ENCODE measurements at regions not wholly inside any gene's neighbourhood (a gene's known extent, or its start where the extent isn't known, plus 50 kb on each side); places are given as distances from the start of the nearest gene placed in this dataset.
"Not testable (repeated sequence)": the region's sequence is repeated elsewhere in the genome, so short reads cannot be mapped to it uniquely, and the experiment has no call there.

GRCh38 chr10:33776419-33777070 is 442.1 kb upstream of the NRP1 start:
- TF ChIP-seq CTCF (IDR thresholded peaks at IDR 0.05; ENCODE audit: low read depth, low read length, missing control alignments), result no peak
- no peak overlapping the region for H3K4me3 ChIP-seq (ENCODE audit: low read depth, low read length)
- DNase-seq (ENCODE audit: low read depth), result no peak

- no peak for DNase-seq (ENCODE audit: low read depth)
- no peak for TF ChIP-seq CTCF (IDR thresholded peaks at IDR 0.05; ENCODE audit: low read depth, low read length, missing control alignments)
- H3K4me3 ChIP-seq (ENCODE audit: low read depth, low read length), result no peak overlapping the region
Measured at GRCh38 chr10:33774857-33775256, 440.4 kb upstream of the NRP1 start.

GRCh38 chr10:33773886-33774480 is 439.5 kb upstream of the NRP1 start:
- no peak for TF ChIP-seq CTCF (IDR thresholded peaks at IDR 0.05; ENCODE audit: low read depth, low read length, missing control alignments)
- H3K4me3 ChIP-seq (ENCODE audit: low read depth, low read length), result no peak overlapping the region
- no peak for DNase-seq (ENCODE audit: low read depth)

- no peak for TF ChIP-seq CTCF (IDR thresholded peaks at IDR 0.05; ENCODE audit: low read depth, low read length, missing control alignments)
- no peak for DNase-seq (ENCODE audit: low read depth)
- no peak overlapping the region for H3K4me3 ChIP-seq (ENCODE audit: low read depth, low read length)
Measured at GRCh38 chr10:33773253-33773573, 438.7 kb upstream of the NRP1 start.

GRCh38 chr10:33772370-33773252 is 438.1 kb upstream of the NRP1 start:
- DNase-seq (ENCODE audit: low read depth), result no peak
- no peak for TF ChIP-seq CTCF (IDR thresholded peaks at IDR 0.05; ENCODE audit: low read depth, low read length, missing control alignments)

GRCh38 chr10:33771856-33772255 is 437.4 kb upstream of the NRP1 start:
- H3K4me3 ChIP-seq (ENCODE audit: low read depth, low read length); DNase-seq (ENCODE audit: low read depth): not testable (repeated sequence)

More at GRCh38 chr10:33772370-33773252, 438.1 kb upstream of the NRP1 start:
- no peak overlapping the region for H3K4me3 ChIP-seq (ENCODE audit: low read depth, low read length)

GRCh38 chr10:33764694-33765185 is 430.3 kb upstream of the NRP1 start:
- DNase-seq (ENCODE audit: low read depth), result no peak
- H3K4me3 ChIP-seq (ENCODE audit: low read depth, low read length), result no peak overlapping the region
- no peak for TF ChIP-seq CTCF (IDR thresholded peaks at IDR 0.05; ENCODE audit: low read depth, low read length, missing control alignments)
